PC-9 (cell line): ENCODE measurements at regions not wholly inside any gene's neighbourhood (a gene's known extent, or its start where the extent isn't known, plus 50 kb on each side); places are given as distances from the start of the nearest gene placed in this dataset.

Experiments used
- CTCF ChIP-seq: fragments of 200-600 bp; sonication (generic); conservative IDR thresholded peaks from 2 replicates; pipeline ENCODE4 v1.6.1; 2017; ENCODE audit warnings: mixed run types, antibody characterized with exemption, mild to moderate bottlenecking, moderate library complexity
- EZH2 ChIP-seq: fragments of 200-600 bp; sonication (generic); IDR thresholded peaks from 2 replicates; pipeline ENCODE4 v1.8.0; 2017; ENCODE audit warnings: antibody characterized with exemption, low read depth

- TF ChIP-seq CTCF: no peak
- no peak for TF ChIP-seq EZH2
Observed at GRCh38 chr16:73301984-73302383, 254.1 kb upstream of the ZFHX3 start.
